ENCODE measurements at regions not wholly inside any gene's neighbourhood (a gene's known extent, or its start where the extent isn't known, plus 50 kb on each side); places are given as distances from the start of the nearest gene placed in this dataset.

- TF ChIP-seq POLR2AphosphoS5 (IDR thresholded peaks at IDR 0.05; ENCODE audit: low read length) (no peak), CTCF (IDR thresholded peaks at IDR 0.05 in 2 of 3, conservative IDR thresholded peaks at IDR 0.05 in 1 of 3; ENCODE audit: control insufficient read depth in 2 of 3, extremely low read depth in 1 of 3, insufficient read depth in 1 of 3, low read depth in 3 of 3, low read length in 3 of 3) (no peak), REST (IDR thresholded peaks at IDR 0.05; ENCODE audit: low read depth, low read length) (no peak), CEBPB (IDR thresholded peaks at IDR 0.05; ENCODE audit: borderline replicate concordance in 1 of 2, low read depth in 2 of 2, low read length in 2 of 2) (no peak)
These were observed 183.1 kb upstream of the POU2AF2 start for GRCh38 chr11:111062420-111062819.

Data from GM12878 (cell line).